ENCODE measurements at regions not wholly inside any gene's neighbourhood (a gene's known extent, or its start where the extent isn't known, plus 50 kb on each side); places are given as distances from the start of the nearest gene placed in this dataset.

- DNase-seq (ENCODE audit: extremely low read depth, low read depth) = no peak
- no peak overlapping the region for H3K4me3 ChIP-seq (replicated peaks; ENCODE audit: low read depth, low read length)
- no peak for TF ChIP-seq CTCF (IDR thresholded peaks at IDR 0.05; ENCODE audit: low read depth, low read length, missing control alignments)
Measured at GRCh38 chr4:108556166-108556565, 64.2 kb upstream of the RPL34 start.

GRCh38 chr4:108555701-108556100 lies 64.7 kb upstream of the RPL34 start:
- no peak for DNase-seq (ENCODE audit: extremely low read depth, low read depth)
- H3K4me3 ChIP-seq (replicated peaks; ENCODE audit: low read depth, low read length) = no peak overlapping the region
- no peak for TF ChIP-seq CTCF (IDR thresholded peaks at IDR 0.05; ENCODE audit: low read depth, low read length, missing control alignments)

GRCh38 chr4:108547682-108548081 lies 72.7 kb upstream of the RPL34 start:
- TF ChIP-seq CTCF (IDR thresholded peaks at IDR 0.05; ENCODE audit: low read depth, low read length, missing control alignments) = no peak
- no peak overlapping the region for H3K4me3 ChIP-seq (replicated peaks; ENCODE audit: low read depth, low read length)
- DNase-seq (ENCODE audit: extremely low read depth, low read depth) = no peak

GRCh38 chr4:108546728-108547127 lies 73.6 kb upstream of the RPL34 start:
- H3K4me3 ChIP-seq (replicated peaks; ENCODE audit: low read depth, low read length) = no peak overlapping the region
- no peak for TF ChIP-seq CTCF (IDR thresholded peaks at IDR 0.05; ENCODE audit: low read depth, low read length, missing control alignments)
- no peak for DNase-seq (ENCODE audit: extremely low read depth, low read depth)

- TF ChIP-seq CTCF (IDR thresholded peaks at IDR 0.05; ENCODE audit: low read depth, low read length, missing control alignments) = no peak
Measured at GRCh38 chr4:108544481-108544880, 75.9 kb upstream of the RPL34 start.

GRCh38 chr4:108543359-108543968 lies 76.9 kb upstream of the RPL34 start:
- DNase-seq (ENCODE audit: extremely low read depth, low read depth) = no peak
- no peak for TF ChIP-seq CTCF (IDR thresholded peaks at IDR 0.05; ENCODE audit: low read depth, low read length, missing control alignments)
- no peak overlapping the region for H3K4me3 ChIP-seq (replicated peaks; ENCODE audit: low read depth, low read length)

More at GRCh38 chr4:108544481-108544880, 75.9 kb upstream of the RPL34 start:
- no peak overlapping the region for H3K4me3 ChIP-seq (replicated peaks; ENCODE audit: low read depth, low read length)
- DNase-seq (ENCODE audit: extremely low read depth, low read depth) = no peak

- H3K4me3 ChIP-seq (replicated peaks; ENCODE audit: low read depth, low read length) = no peak overlapping the region
- DNase-seq (ENCODE audit: extremely low read depth, low read depth) = no peak
Measured at GRCh38 chr4:108540536-108540935, 79.8 kb upstream of the RPL34 start.

More at GRCh38 chr4:108540536-108540935, 79.8 kb upstream of the RPL34 start:
- no peak for TF ChIP-seq CTCF (IDR thresholded peaks at IDR 0.05; ENCODE audit: low read depth, low read length, missing control alignments)
